ENCODE measurements at regions not wholly inside any gene's neighbourhood (a gene's known extent, or its start where the extent isn't known, plus 50 kb on each side); places are given as distances from the start of the nearest gene placed in this dataset.

DNA sequence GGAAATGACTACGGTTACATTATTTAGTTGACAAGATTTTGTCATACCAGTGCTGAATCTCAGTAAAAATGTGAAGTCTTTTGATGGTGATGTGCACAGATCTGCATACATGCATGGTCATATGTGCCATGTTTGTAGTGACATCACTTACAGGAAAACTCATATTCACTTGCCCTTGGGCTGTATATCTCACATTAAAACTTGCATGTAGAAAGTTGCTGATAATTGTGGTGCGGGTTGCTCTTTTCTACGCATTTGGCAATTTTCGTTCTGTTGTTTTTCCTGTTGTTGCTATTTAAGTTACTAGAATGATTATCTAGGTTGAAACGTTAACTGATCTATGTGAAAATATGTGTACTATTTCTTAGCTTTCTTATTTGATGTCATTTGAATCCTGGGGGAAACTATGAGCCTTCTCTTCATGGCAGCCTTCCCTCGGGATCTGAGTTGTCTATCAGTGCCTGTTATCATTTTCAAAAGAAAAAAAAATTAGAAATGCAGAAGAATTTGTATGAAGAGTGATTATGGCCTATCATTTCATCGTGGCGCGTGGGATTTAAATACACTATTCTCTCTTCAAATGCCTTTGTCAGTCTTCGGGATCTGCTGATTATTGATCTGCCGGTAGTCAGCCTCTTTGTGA, 296.6 kb downstream of the TMX3 start:
- TF ChIP-seq ZNF274 (IDR thresholded peaks at IDR 0.05; ENCODE audit: borderline replicate concordance, extremely low read depth, low read length) (no peak), POLR2A (IDR thresholded peaks at IDR 0.05; ENCODE audit: control extremely low read depth in 1 of 2, low read depth in 2 of 2, low read length in 2 of 2) (no peak), SRF (IDR thresholded peaks at IDR 0.05; ENCODE audit: low read depth, low read length) (no peak), CTBP2 (IDR thresholded peaks at IDR 0.05; ENCODE audit: borderline replicate concordance, insufficient read depth, insufficient read length, low read length) (no peak), SIN3A (conservative IDR thresholded peaks at IDR 0.05 in 1 of 2, IDR thresholded peaks at IDR 0.05 in 1 of 2; ENCODE audit: low read depth in 1 of 2, low read length in 2 of 2) (no peak), NRF1 (IDR thresholded peaks at IDR 0.05; ENCODE audit: low read depth, low read length) (no peak)
- TF ChIP-seq, protein P1, sequence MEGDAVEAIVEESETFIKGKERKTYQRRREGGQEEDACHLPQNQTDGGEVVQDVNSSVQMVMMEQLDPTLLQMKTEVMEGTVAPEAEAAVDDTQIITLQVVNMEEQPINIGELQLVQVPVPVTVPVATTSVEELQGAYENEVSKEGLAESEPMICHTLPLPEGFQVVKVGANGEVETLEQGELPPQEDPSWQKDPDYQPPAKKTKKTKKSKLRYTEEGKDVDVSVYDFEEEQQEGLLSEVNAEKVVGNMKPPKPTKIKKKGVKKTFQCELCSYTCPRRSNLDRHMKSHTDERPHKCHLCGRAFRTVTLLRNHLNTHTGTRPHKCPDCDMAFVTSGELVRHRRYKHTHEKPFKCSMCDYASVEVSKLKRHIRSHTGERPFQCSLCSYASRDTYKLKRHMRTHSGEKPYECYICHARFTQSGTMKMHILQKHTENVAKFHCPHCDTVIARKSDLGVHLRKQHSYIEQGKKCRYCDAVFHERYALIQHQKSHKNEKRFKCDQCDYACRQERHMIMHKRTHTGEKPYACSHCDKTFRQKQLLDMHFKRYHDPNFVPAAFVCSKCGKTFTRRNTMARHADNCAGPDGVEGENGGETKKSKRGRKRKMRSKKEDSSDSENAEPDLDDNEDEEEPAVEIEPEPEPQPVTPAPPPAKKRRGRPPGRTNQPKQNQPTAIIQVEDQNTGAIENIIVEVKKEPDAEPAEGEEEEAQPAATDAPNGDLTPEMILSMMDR (IDR thresholded peaks at IDR 0.05; ENCODE audit: control extremely low read depth in 1 of 3, insufficient read depth in 1 of 3, low read depth in 1 of 3, low read length in 3 of 3), result no peak
- TF ChIP-seq, protein P2, sequence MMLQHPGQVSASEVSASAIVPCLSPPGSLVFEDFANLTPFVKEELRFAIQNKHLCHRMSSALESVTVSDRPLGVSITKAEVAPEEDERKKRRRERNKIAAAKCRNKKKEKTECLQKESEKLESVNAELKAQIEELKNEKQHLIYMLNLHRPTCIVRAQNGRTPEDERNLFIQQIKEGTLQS (IDR thresholded peaks at IDR 0.05; ENCODE audit: insufficient read depth, low read depth, low read length), result no peak
